K562 (cell line): ENCODE measurements at regions not wholly inside any gene's neighbourhood (a gene's known extent, or its start where the extent isn't known, plus 50 kb on each side); places are given as distances from the start of the nearest gene placed in this dataset.

Source experiments
- ATAC-seq: fragments of 200-7000 bp; cut with Tn5 transposase; 3 replicates; pipeline ENCODE4 v1.9.1; 2020; ENCODE audit warnings: moderate library complexity
- BruUV-seq: library from RNA; stranded (reverse); fragments of 400-500 nt; replicated peaks from 2 replicates; lab custom pipeline; 2021; lab: Mats Ljungman, UMichigan
- CTCF ChIA-PET: fragments of 300-600 bp; formaldehyde crosslinking; extraction: SDS; loops from one replicate; lab custom pipeline; 2021; ENCODE audit warnings: low intra/inter-chr PET ratio; lab: Yijun Ruan, JAX
- POLR2A ChIA-PET: fragments of 300-600, 350-650 bp; sonication (Branson Sonifier 250); formaldehyde crosslinking; extraction: SDS; loops from one replicate; lab custom pipeline; 2021; ENCODE audit warnings: antibody characterized with exemption, inconsistent platforms; lab: Yijun Ruan, JAX
- DNase-seq, 4 experiments: peaks; one replicate each; pipeline versions ENCODE4 v3.0.0 to v3.0.0-alpha.2; 2011 to 2018; ENCODE audit warnings: low spot score in 3 of 4, mixed read lengths in 3 of 4; ENCODE audit errors: extremely low read depth in 1 of 4
- FAIRE-seq: peaks from 2 replicates; lab custom pipeline; 2011; peaks lifted over from hg19 to GRCh38; lab: Jason Lieb, UNC
- H2AFZ ChIP-seq: 2 replicates; pipeline ENCODE4 v1.6.0; 2011; ENCODE audit warnings: low read depth, low read length, control low read depth, inconsistent platforms
- H3K27ac ChIP-seq: fragments of 200-600 bp; 3 replicates; pipeline ENCODE4 v1.8.0; 2011; ENCODE audit warnings: low read depth, mild to moderate bottlenecking, control low read depth, inconsistent platforms, low read length, moderate library complexity, mixed read lengths; ENCODE audit errors: extremely low read depth
- H3K27me3 ChIP-seq, 2 experiments: fragments of 300-600 bp in 1 of 2; 2 replicates in 1 of 2; 3 replicates in 1 of 2; pipeline versions ENCODE4 v1.6.0 to v1.8.0; 2011; ENCODE audit warnings: inconsistent platforms in 2 of 2, low read length in 2 of 2, mild to moderate bottlenecking in 1 of 2, mixed read lengths in 1 of 2, moderate library complexity in 1 of 2; ENCODE audit not compliant: control insufficient read depth in 2 of 2, insufficient read depth in 2 of 2
- H3K36me3 ChIP-seq: fragments of 300-600 bp; 3 replicates; pipeline ENCODE4 v1.8.0; 2011; ENCODE audit warnings: mild to moderate bottlenecking, low read length, inconsistent platforms; ENCODE audit not compliant: control insufficient read depth, insufficient read depth
- H3K4me1 ChIP-seq, 2 experiments: fragments of 200-600 bp in 1 of 2; replicated peaks in 1 of 2; 2 replicates in 1 of 2; 3 replicates in 1 of 2; pipeline versions ENCODE4 v1.5.1 to v1.8.0; 2011; ENCODE audit warnings: inconsistent platforms in 2 of 2, low read length in 2 of 2, mild to moderate bottlenecking in 1 of 2, mixed read lengths in 1 of 2, moderate library complexity in 1 of 2; ENCODE audit not compliant: control insufficient read depth in 2 of 2, insufficient read depth in 2 of 2
- H3K4me2 ChIP-seq: 2 replicates; pipeline ENCODE4 v1.6.1; 2011; ENCODE audit warnings: low read length, control low read depth, inconsistent platforms, mixed read lengths; ENCODE audit not compliant: insufficient read depth
- H3K4me3 ChIP-seq: fragments of 200-600 bp; sonication (generic), shearing (Covaris generic); 2 replicates; pipeline ENCODE4 v1.5.1; 2016; ENCODE audit warnings: control low read depth, inconsistent platforms
- H3K79me2 ChIP-seq: fragments of 200-600 bp; 3 replicates; pipeline ENCODE4 v1.8.0; 2011; ENCODE audit warnings: low read length, inconsistent platforms; ENCODE audit not compliant: control insufficient read depth, insufficient read depth
- H3K9ac ChIP-seq, 2 experiments: 2 replicates each; pipeline versions ENCODE4 v1.6.0 to v1.6.1; 2011; ENCODE audit warnings: low read depth in 2 of 2, low read length in 2 of 2, control low read depth in 1 of 2, inconsistent platforms in 1 of 2, mild to moderate bottlenecking in 1 of 2, mixed read lengths in 1 of 2; ENCODE audit not compliant: insufficient read depth in 1 of 2
- H3K9me1 ChIP-seq: one replicate; pipeline ENCODE4 v1.6.0; 2011; ENCODE audit warnings: inconsistent platforms, mild to moderate bottlenecking, low read length, moderate library complexity; ENCODE audit not compliant: control insufficient read depth, insufficient read depth
- H3K9me3 ChIP-seq: replicated peaks from 2 replicates; pipeline ENCODE4 v1.5.1; 2011; ENCODE audit warnings: low read depth, low read length, inconsistent platforms; ENCODE audit not compliant: control insufficient read depth, insufficient read depth
- H4K20me1 ChIP-seq: replicated peaks from 2 replicates; pipeline ENCODE4 v1.6.1; 2011; ENCODE audit warnings: low read length, inconsistent platforms, mixed read lengths; ENCODE audit not compliant: control insufficient read depth, insufficient read depth
- BMI1 ChIP-seq: fragments of 150-350 bp; IDR thresholded peaks from 2 replicates; pipeline ENCODE4 v1.6.1; 2014; ENCODE audit warnings: low read length
- IRF1 ChIP-seq: sonication (generic); formaldehyde crosslinking; IDR thresholded peaks from 2 replicates; pipeline ENCODE4 v1.8.0; 2022; ENCODE audit warnings: missing genetic modification reagents, mild to moderate bottlenecking, borderline replicate concordance
- NFATC3 ChIP-seq: fragments of 450-650 bp; IDR thresholded peaks from 2 replicates; pipeline ENCODE4 v1.6.1; 2017; ENCODE audit warnings: mild to moderate bottlenecking
- POLR2AphosphoS5 ChIP-seq: IDR thresholded peaks from 2 replicates; pipeline ENCODE4 v1.6.1; 2011; ENCODE audit warnings: mild to moderate bottlenecking, low read depth, low read length, moderate library complexity; ENCODE audit not compliant: control insufficient read depth, insufficient read depth
- POU5F1 ChIP-seq: fragments of 150-350 bp; IDR thresholded peaks from 2 replicates; pipeline ENCODE4 v1.6.1; 2014; ENCODE audit warnings: borderline replicate concordance, low read length, low read depth, mild to moderate bottlenecking; ENCODE audit not compliant: partially characterized antibody
- RBM25 ChIP-seq: fragments of 200-400 bp; formaldehyde crosslinking; IDR thresholded peaks from 2 replicates; pipeline ENCODE4 v1.6.1; 2018; ENCODE audit warnings: low read length, low read depth, moderate library complexity; ENCODE audit not compliant: severe bottlenecking
- SRSF1 ChIP-seq: fragments of 200-400 bp; formaldehyde crosslinking; IDR thresholded peaks from 2 replicates; pipeline ENCODE4 v1.6.1; 2017; ENCODE audit warnings: mild to moderate bottlenecking, low read depth, low read length, moderate library complexity
- TBP ChIP-seq: optimal IDR thresholded peaks from 2 replicates; pipeline ENCODE3; 2011; ENCODE audit warnings: low read depth, low read length, improper control_type of control experiment
- TEAD1 ChIP-seq, 2 experiments: fragments of 450-650 bp in 1 of 2; sonication (generic) in 1 of 2; formaldehyde crosslinking; IDR thresholded peaks; 2 replicates each; pipeline versions ENCODE4 v1.4.0 to v1.8.0; 2020 to 2022; ENCODE audit warnings: mild to moderate bottlenecking in 2 of 2, missing genetic modification reagents in 1 of 2
- U2AF1 ChIP-seq: fragments of 200-400 bp; formaldehyde crosslinking; optimal IDR thresholded peaks from 2 replicates; pipeline ENCODE3; 2017; ENCODE audit warnings: mild to moderate bottlenecking, low read depth, low read length, moderate library complexity
- ZFPM2 ChIP-seq: fragments of 250-450 bp; sonication (Bioruptor Pico); IDR thresholded peaks from 2 replicates; pipeline ENCODE4 v1.5.1; 2022; ENCODE audit warnings: mild to moderate bottlenecking
- ZNF143 ChIP-seq: sonication (generic); formaldehyde crosslinking; IDR thresholded peaks from 2 replicates; pipeline ENCODE4 v1.9.0; 2022; ENCODE audit warnings: mild to moderate bottlenecking, missing genetic modification reagents
- ZNF431 ChIP-seq: sonication (generic); formaldehyde crosslinking; IDR thresholded peaks from 2 replicates; pipeline ENCODE4 v1.8.0; 2022; ENCODE audit warnings: mild to moderate bottlenecking, missing genetic modification reagents
- ZNF518B ChIP-seq: fragments of 250-450 bp; sonication (Bioruptor Pico); IDR thresholded peaks from 2 replicates; pipeline ENCODE4 v1.5.0; 2021; ENCODE audit warnings: mild to moderate bottlenecking, moderate library complexity
- ZNF77 ChIP-seq: fragments of 250-450 bp; sonication (Bioruptor Pico); IDR thresholded peaks from 2 replicates; pipeline ENCODE4 v1.5.0; 2020
- WGBS: fragments of 100-300 bp; shearing (Covaris generic); methylation state at CpG from one replicate; pipeline ENCODE4 v1.1.6; 2016; ENCODE audit warnings: low coverage, mixed read lengths; ENCODE audit not compliant: insufficient coverage; ENCODE audit errors: missing lambda C conversion rate; 5-methylcytosine and 5-hydroxymethylcytosine counted together
- in situ Hi-C: fragments of 300-500 bp; cut with MboI; formaldehyde crosslinking; loops from 4 replicates; pipeline ENCODE4 v1.15.0; 2018; ENCODE audit warnings: inconsistent platforms, mixed read lengths
- intact Hi-C: fragments of 100-400 bp; cut with micrococcal nuclease; formaldehyde crosslinking; loops from 2 replicates; pipeline ENCODE4 v1.14.2; 2022
- TF ChIP-seq, protein P1 (sequence below): sonication (generic); formaldehyde crosslinking; IDR thresholded peaks from 2 replicates; pipeline ENCODE4 v1.9.0; 2022; ENCODE audit warnings: mild to moderate bottlenecking, missing genetic modification reagents

GRCh38 chrX:67338262-67338661 lies 205.6 kb upstream of the AR start (continued):
- TF ChIP-seq ZNF518B (no peak), SRSF1 (no peak), NFATC3 (no peak), RBM25 (no peak), U2AF1 (no peak), POU5F1 (no peak), BMI1 (no peak), ZNF431 (no peak), POLR2AphosphoS5 (no peak)

GRCh38 chrX:67342138-67342537 lies 201.7 kb upstream of the AR start:
- no peak for DNase-seq
- no peak overlapping the region for H2AFZ ChIP-seq
- in situ Hi-C loops (no loop called here), intact Hi-C loops (no loop called here)
- no peaks in the 10 kb centered on the region for H3K9me1 ChIP-seq
- no peaks in the 10 kb centered on the region for H3K36me3 ChIP-seq
- WGBS = 0% methylated on average over 1 of the region's 1 CpG
- ChIA-PET POLR2A (no interaction called here), CTCF (no interaction called here)
- no peak overlapping the region for H3K9ac ChIP-seq
- H3K4me3 ChIP-seq = no peak overlapping the region
- no peaks in the 10 kb centered on the region for H3K27me3 ChIP-seq
- H3K4me1 ChIP-seq = no peaks in the 10 kb centered on the region
- ATAC-seq = no peak
- FAIRE-seq = no peak
- BruUV-seq = no TSS peak
- H3K9me3 ChIP-seq = no peaks in the 10 kb centered on the region
- H3K27ac ChIP-seq = no peak overlapping the region
- H4K20me1 ChIP-seq = no peaks in the 10 kb centered on the region
- no peaks in the 10 kb centered on the region for H3K79me2 ChIP-seq
- no peak overlapping the region for H3K4me2 ChIP-seq
- TF ChIP-seq ZNF143 (no peak), ZNF77 (CRISPR knock-in tag) (no peak), TBP (no peak), TEAD1 (CRISPR knock-in tag; IDR thresholded peaks at IDR 0.05) (no peak), ZFPM2 (CRISPR knock-in tag) (no peak), IRF1 (CRISPR knock-in tag) (no peak)
- TF ChIP-seq, protein P1, sequence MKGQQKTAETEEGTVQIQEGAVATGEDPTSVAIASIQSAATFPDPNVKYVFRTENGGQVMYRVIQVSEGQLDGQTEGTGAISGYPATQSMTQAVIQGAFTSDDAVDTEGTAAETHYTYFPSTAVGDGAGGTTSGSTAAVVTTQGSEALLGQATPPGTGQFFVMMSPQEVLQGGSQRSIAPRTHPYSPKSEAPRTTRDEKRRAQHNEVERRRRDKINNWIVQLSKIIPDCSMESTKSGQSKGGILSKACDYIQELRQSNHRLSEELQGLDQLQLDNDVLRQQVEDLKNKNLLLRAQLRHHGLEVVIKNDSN = no peak
